IMR-90 (cell line): ENCODE measurements at regions not wholly inside any gene's neighbourhood (a gene's known extent, or its start where the extent isn't known, plus 50 kb on each side); places are given as distances from the start of the nearest gene placed in this dataset.

Source experiments
- ATAC-seq: fragments of 200-7000 bp; cut with Tn5 transposase; 2 replicates; pipeline ENCODE4 v1.9.1; 2020; ENCODE audit warnings: low read depth, mild to moderate bottlenecking, moderate library complexity
- BruUV-seq: library from RNA; stranded (reverse); fragments of 400-500 nt; replicated peaks from 2 replicates; lab custom pipeline; 2021; lab: Mats Ljungman, UMichigan
- CTCF ChIA-PET: fragments of 300-600 bp; formaldehyde crosslinking; extraction: SDS; loops from one replicate; lab custom pipeline; 2021; ENCODE audit warnings: antibody characterized with exemption; lab: Yijun Ruan, JAX
- POLR2A ChIA-PET: fragments of 300-600 bp; sonication (Branson Sonifier 250); formaldehyde crosslinking; loops from one replicate; lab custom pipeline; 2022; ENCODE audit warnings: antibody characterized with exemption; ENCODE audit not compliant: unreplicated experiment; lab: Charles Lee
- DNase-seq: peaks from one replicate; pipeline ENCODE4 v3.0.0; 2013
- H2AFZ ChIP-seq: replicated peaks from 2 replicates; pipeline ENCODE3; 2013; ENCODE audit warnings: low read length, mild to moderate bottlenecking; ENCODE audit not compliant: poor library complexity
- H2AK5ac ChIP-seq: 2 replicates; pipeline ENCODE4 v1.6.1; 2013; ENCODE audit warnings: low read depth, low read length, inconsistent platforms
- H2AK9ac ChIP-seq: replicated peaks from 2 replicates; pipeline ENCODE3; 2013; ENCODE audit warnings: mild to moderate bottlenecking, low read depth, low read length, moderate library complexity; ENCODE audit not compliant: poor library complexity
- H2BK120ac ChIP-seq: 2 replicates; pipeline ENCODE4 v1.6.1; 2013; ENCODE audit warnings: low read depth, low read length, inconsistent platforms
- H2BK15ac ChIP-seq: 3 replicates; pipeline ENCODE4 v1.6.1; 2013; ENCODE audit warnings: low read depth, low read length, inconsistent platforms
- H2BK20ac ChIP-seq: 2 replicates; pipeline ENCODE4 v1.6.1; 2013; ENCODE audit warnings: low read depth, mild to moderate bottlenecking, inconsistent platforms, low read length, moderate library complexity
- H2BK5ac ChIP-seq: 2 replicates; pipeline ENCODE4 v1.6.1; 2013; ENCODE audit warnings: mild to moderate bottlenecking, low read depth, low read length, inconsistent platforms; ENCODE audit not compliant: poor library complexity, severe bottlenecking
- H3K14ac ChIP-seq: replicated peaks from 2 replicates; pipeline ENCODE4 v1.6.1; 2013; ENCODE audit warnings: low read depth, low read length, inconsistent platforms
- H3K18ac ChIP-seq: 2 replicates; pipeline ENCODE4 v1.6.1; 2013; ENCODE audit warnings: low read depth, low read length, control low read depth
- H3K23ac ChIP-seq: 2 replicates; pipeline ENCODE4 v1.6.1; 2013; ENCODE audit warnings: low read depth, low read length, inconsistent platforms
- H3K27ac ChIP-seq: 2 replicates; pipeline ENCODE4 v1.5.1; 2013; ENCODE audit warnings: mild to moderate bottlenecking, control low read depth, low read length; ENCODE audit not compliant: insufficient read depth
- H3K27me3 ChIP-seq: 2 replicates; pipeline ENCODE4 v1.6.1; 2013; ENCODE audit warnings: low read length; ENCODE audit not compliant: control insufficient read depth, insufficient read depth
- H3K36me3 ChIP-seq: 2 replicates; pipeline ENCODE4 v1.6.1; 2013; ENCODE audit warnings: low read length, mixed read lengths; ENCODE audit not compliant: control insufficient read depth, insufficient read depth
- H3K4ac ChIP-seq: 2 replicates; pipeline ENCODE4 v1.6.1; 2013; ENCODE audit warnings: low read depth, low read length, inconsistent platforms
- H3K4me1 ChIP-seq: 2 replicates; pipeline ENCODE4 v1.6.1; 2013; ENCODE audit warnings: low read length, mixed read lengths; ENCODE audit not compliant: control insufficient read depth, insufficient read depth
- H3K4me2 ChIP-seq: 2 replicates; pipeline ENCODE4 v1.6.1; 2013; ENCODE audit warnings: low read depth, mild to moderate bottlenecking, control low read depth, low read length, moderate library complexity
- H3K4me3 ChIP-seq: 2 replicates; pipeline ENCODE4 v1.5.1; 2013; ENCODE audit warnings: low read depth, mild to moderate bottlenecking, control low read depth, low read length, moderate library complexity; ENCODE audit not compliant: insufficient read depth
- H3K56ac ChIP-seq: 2 replicates; pipeline ENCODE4 v1.6.1; 2013; ENCODE audit warnings: low read length, inconsistent platforms; ENCODE audit not compliant: insufficient read depth; ENCODE audit errors: extremely low read depth
- H3K79me1 ChIP-seq, 2 experiments: 2 replicates each; pipeline ENCODE4 v1.6.1; 2013; ENCODE audit warnings: low read length in 2 of 2, inconsistent platforms in 1 of 2, low read depth in 1 of 2
- H3K9ac ChIP-seq: 2 replicates; pipeline ENCODE4 v1.6.1; 2013; ENCODE audit warnings: low read depth, low read length, control low read depth
- H3K9me1 ChIP-seq: 2 replicates; pipeline ENCODE4 v1.6.1; 2013; ENCODE audit warnings: low read length, inconsistent platforms; ENCODE audit not compliant: insufficient read depth
- H3K9me3 ChIP-seq: 2 replicates; pipeline ENCODE4 v1.6.1; 2013; ENCODE audit warnings: low read length; ENCODE audit not compliant: control insufficient read depth, insufficient read depth
- H4K20me1 ChIP-seq: 2 replicates; pipeline ENCODE4 v1.6.1; 2013; ENCODE audit warnings: low read length, inconsistent platforms; ENCODE audit not compliant: insufficient read depth
- H4K5ac ChIP-seq: 2 replicates; pipeline ENCODE4 v1.6.1; 2013; ENCODE audit warnings: mild to moderate bottlenecking, low read depth, low read length, control low read depth
- H4K8ac ChIP-seq, 2 experiments: 2 replicates each; pipeline ENCODE4 v1.6.1; 2013; ENCODE audit warnings: low read depth in 2 of 2, low read length in 2 of 2, control low read depth in 1 of 2, inconsistent platforms in 1 of 2
- H4K91ac ChIP-seq: 2 replicates; pipeline ENCODE4 v1.6.1; 2013; ENCODE audit warnings: low read depth, low read length, inconsistent platforms; ENCODE audit not compliant: insufficient read depth
- CEBPB ChIP-seq: IDR thresholded peaks from 2 replicates; pipeline ENCODE4 v1.6.1; 2012; ENCODE audit warnings: low read depth, low read length, improper control_type of control experiment
- CHD1 ChIP-seq: IDR thresholded peaks from 2 replicates; pipeline ENCODE4 v1.6.1; 2012; ENCODE audit warnings: low read depth, low read length, improper control_type of control experiment
- CTCF ChIP-seq: conservative IDR thresholded peaks from 2 replicates; pipeline ENCODE4 v1.5.1; 2012; ENCODE audit warnings: mild to moderate bottlenecking, low read depth, low read length, improper control_type of control experiment
- ELK1 ChIP-seq: fragments of 150-350 bp; IDR thresholded peaks from 2 replicates; pipeline ENCODE4 v1.6.1; 2016; ENCODE audit warnings: low read depth, mild to moderate bottlenecking, low read length, moderate library complexity, borderline replicate concordance
- FOS ChIP-seq: fragments of 150-350 bp; IDR thresholded peaks from 2 replicates; pipeline ENCODE4 v1.6.1; 2016; ENCODE audit warnings: low read depth, low read length
- MAZ ChIP-seq: IDR thresholded peaks from 2 replicates; pipeline ENCODE4 v1.6.1; 2012; ENCODE audit warnings: low read depth, mild to moderate bottlenecking, low read length, improper control_type of control experiment, moderate library complexity, borderline replicate concordance
- MXI1 ChIP-seq: IDR thresholded peaks from 2 replicates; pipeline ENCODE4 v1.6.1; 2012; ENCODE audit warnings: low read depth, mild to moderate bottlenecking, low read length, moderate library complexity, borderline replicate concordance
- NFE2L2 ChIP-seq: fragments of 150-350 bp; IDR thresholded peaks from 2 replicates; pipeline ENCODE4 v1.6.1; 2016; ENCODE audit warnings: low read depth, mild to moderate bottlenecking, low read length
- RAD21 ChIP-seq: IDR thresholded peaks from 2 replicates; pipeline ENCODE4 v1.6.1; 2012; ENCODE audit warnings: low read length, improper control_type of control experiment
- RFX5 ChIP-seq: IDR thresholded peaks from 2 replicates; pipeline ENCODE4 v1.8.0; 2012; ENCODE audit warnings: low read depth, mild to moderate bottlenecking, low read length, moderate library complexity
- SMC3 ChIP-seq: fragments of 150-350 bp; IDR thresholded peaks from 2 replicates; pipeline ENCODE4 v1.6.1; 2016; ENCODE audit warnings: low read depth, mild to moderate bottlenecking, antibody characterized with exemption, low read length, moderate library complexity
- WGBS, 2 experiments: methylation state at CpG; one replicate each; pipeline versions ENCODE4 v1.1.5 to v1.1.7; 2013; ENCODE audit warnings: missing lambda C conversion rate in 2 of 2; ENCODE audit not compliant: insufficient read length in 1 of 2; ENCODE audit errors: extremely low coverage in 2 of 2; 5-methylcytosine and 5-hydroxymethylcytosine counted together
- dilution Hi-C: fragments of 300-500 bp; cut with HindIII; formaldehyde crosslinking; loops from one replicate; pipeline ENCODE4 v1.14.3; 2018; ENCODE audit warnings: low sequenced_read_pairs; ENCODE audit not compliant: unreplicated experiment
- in situ Hi-C: fragments of 300-500 bp; cut with MboI; formaldehyde crosslinking; loops from 3 replicates; pipeline ENCODE4 v1.14.3; 2019; ENCODE audit warnings: low sequenced_read_pairs, inconsistent platforms, mixed read lengths
- intact Hi-C: fragments of 100-400 bp; cut with micrococcal nuclease; formaldehyde crosslinking; loops from 2 replicates; pipeline ENCODE4 v1.10.0; 2022

GRCh38 chr1:50349242-50349565 is 74.0 kb downstream of the DMRTA2 start:
- Histone ChIP-seq H3K14ac (no peak overlapping the region), H2BK5ac (no peak overlapping the region), H2AK5ac (no peak overlapping the region), H3K56ac (no peak overlapping the region), H3K4me2 (no peak overlapping the region), H2BK120ac (no peak overlapping the region), H3K36me3 (no peaks in the 10 kb centered on the region), H3K4me3 (no peak overlapping the region), H4K5ac (no peak overlapping the region), H3K27ac (no peak overlapping the region), H3K9me1 (no peaks in the 10 kb centered on the region), H3K9me3 (no peaks in the 10 kb centered on the region), H4K8ac (no peak overlapping the region), H3K79me1 (no peaks in the 10 kb centered on the region), H2BK15ac (no peak overlapping the region), H4K20me1 (no peaks in the 10 kb centered on the region), H2AK9ac (no peak overlapping the region), H2AFZ (no peak overlapping the region), H3K23ac (no peak overlapping the region), H3K9ac (no peak overlapping the region), H2BK20ac (no peak overlapping the region), H3K18ac (no peak overlapping the region), H3K4ac (no peak overlapping the region), H3K27me3 (no peaks in the 10 kb centered on the region), H4K91ac (no peak overlapping the region), H3K4me1 (no peaks in the 10 kb centered on the region)
- BruUV-seq, result no TSS peak
- CTCF ChIA-PET, result interaction anchor here (1.2 kb wide), 1 partner anchor 11 kb away, joined by 5 read pairs; no protein-coding TSS in a partner anchor
- TF ChIP-seq FOS (no peak), CEBPB (no peak), CTCF (no peak), RAD21 (no peak), ELK1 (no peak), NFE2L2 (no peak), MAZ (no peak), SMC3 (no peak), RFX5 (no peak), CHD1 (no peak), MXI1 (no peak)
- DNase-seq (no peak), ATAC-seq (no peak)
- POLR2A ChIA-PET, result no interaction called here
- dilution Hi-C loops (no loop called here), intact Hi-C loops (loop anchor here (10.0 kb wide), 1 partner anchor 1774 kb away; no protein-coding TSS in a partner anchor), in situ Hi-C loops (loop anchor here (10.0 kb wide), 1 partner anchor 1674 kb away; no protein-coding TSS in a partner anchor)
- WGBS, 2 experiments, result 40% methylated on average over 3 of the region's 3 CpGs; no CpG with 5 or more reads in 1 of the 2 experiments
